ENCODE measurements at regions not wholly inside any gene's neighbourhood (a gene's known extent, or its start where the extent isn't known, plus 50 kb on each side); places are given as distances from the start of the nearest gene placed in this dataset.

DNA sequence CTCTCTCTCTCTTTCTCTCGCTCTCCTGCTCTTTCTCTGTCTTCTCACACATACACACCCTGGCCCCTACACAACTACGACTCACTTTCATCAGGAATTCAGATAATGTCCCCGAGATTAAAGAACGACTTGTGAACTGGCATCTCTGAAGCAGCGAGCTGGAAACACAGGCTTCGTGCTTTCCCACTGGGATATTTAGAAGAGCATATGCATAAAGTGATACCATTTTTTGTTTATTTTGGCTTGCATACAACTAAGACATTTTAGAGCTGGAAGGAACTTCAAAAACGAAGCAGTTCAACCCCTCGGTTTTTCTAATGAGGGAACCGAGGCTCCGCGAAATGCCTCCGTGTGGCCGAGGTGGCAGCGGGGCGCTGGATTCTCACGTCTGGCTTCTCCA, 88.6 kb downstream of the ZBTB18 start:
- Histone ChIP-seq H3K36me3 (replicated peaks in 1 of 2; ENCODE audit: control insufficient read depth in 1 of 2, insufficient read depth in 2 of 2, low read length in 2 of 2) (no peaks in the 10 kb centered on the region), H3K27me3 (ENCODE audit: control insufficient read depth in 2 of 2, insufficient read depth in 2 of 2, low read length in 2 of 2) (no peaks in the 10 kb centered on the region), H4K20me1 (ENCODE audit: insufficient read depth, low read length) (no peaks in the 10 kb centered on the region), H3K27ac (ENCODE audit: low read depth in 1 of 2, low read length in 2 of 2) (no peak overlapping the region), H3K79me2 (ENCODE audit: insufficient read depth, low read length) (no peaks in the 10 kb centered on the region), H3K9ac (ENCODE audit: insufficient read depth, low read length, poor library complexity, severe bottlenecking) (no peak overlapping the region), H3K4me3 (replicated peaks in 1 of 3; ENCODE audit: low read depth in 2 of 3, low read length in 3 of 3) (no peak overlapping the region), H3K9me3 (replicated peaks in 1 of 2; ENCODE audit: control insufficient read depth in 1 of 2, insufficient read depth in 1 of 2, low read length in 2 of 2) (no peaks in the 10 kb centered on the region), H3K4me1 (ENCODE audit: control insufficient read depth in 1 of 2, insufficient read depth in 2 of 2, low read length in 2 of 2) (peaks cover 0 to 10% of the 10 kb centered on the region in 2 donors), H3K4me2 (replicated peaks; ENCODE audit: extremely low read depth, low read length, poor library complexity, severe bottlenecking) (no peak overlapping the region), H2AFZ (ENCODE audit: insufficient read depth, low read depth, low read length, poor library complexity, severe bottlenecking) (no peak overlapping the region)
- H3K4me3 Mint-ChIP-seq, result no peak overlapping the region
- H3K27ac Mint-ChIP-seq, result no peak overlapping the region
- TF ChIP-seq, protein P1, sequence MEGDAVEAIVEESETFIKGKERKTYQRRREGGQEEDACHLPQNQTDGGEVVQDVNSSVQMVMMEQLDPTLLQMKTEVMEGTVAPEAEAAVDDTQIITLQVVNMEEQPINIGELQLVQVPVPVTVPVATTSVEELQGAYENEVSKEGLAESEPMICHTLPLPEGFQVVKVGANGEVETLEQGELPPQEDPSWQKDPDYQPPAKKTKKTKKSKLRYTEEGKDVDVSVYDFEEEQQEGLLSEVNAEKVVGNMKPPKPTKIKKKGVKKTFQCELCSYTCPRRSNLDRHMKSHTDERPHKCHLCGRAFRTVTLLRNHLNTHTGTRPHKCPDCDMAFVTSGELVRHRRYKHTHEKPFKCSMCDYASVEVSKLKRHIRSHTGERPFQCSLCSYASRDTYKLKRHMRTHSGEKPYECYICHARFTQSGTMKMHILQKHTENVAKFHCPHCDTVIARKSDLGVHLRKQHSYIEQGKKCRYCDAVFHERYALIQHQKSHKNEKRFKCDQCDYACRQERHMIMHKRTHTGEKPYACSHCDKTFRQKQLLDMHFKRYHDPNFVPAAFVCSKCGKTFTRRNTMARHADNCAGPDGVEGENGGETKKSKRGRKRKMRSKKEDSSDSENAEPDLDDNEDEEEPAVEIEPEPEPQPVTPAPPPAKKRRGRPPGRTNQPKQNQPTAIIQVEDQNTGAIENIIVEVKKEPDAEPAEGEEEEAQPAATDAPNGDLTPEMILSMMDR (IDR thresholded peaks at IDR 0.05), result no peak
- WGBS (ENCODE audit: insufficient coverage), result 96% methylated on average over 13 of the region's 16 CpGs
- H3K9me3 Mint-ChIP-seq, result peaks cover 0 to 2% (median 0%) of the 10 kb centered on the region in 7 donors
- H3K27me3 Mint-ChIP-seq (ENCODE audit: low read depth in 3 of 3), result peaks cover 0 to 12% (median 9%) of the 10 kb centered on the region in 3 donors
- H3K4me1 Mint-ChIP-seq, result peaks cover 13% of the 10 kb centered on the region
- no peak for DNase-seq
- intact Hi-C loops (cut with micrococcal nuclease), result no loop called here
- H3K36me3 Mint-ChIP-seq, result no peaks in the 10 kb centered on the region

DNA sequence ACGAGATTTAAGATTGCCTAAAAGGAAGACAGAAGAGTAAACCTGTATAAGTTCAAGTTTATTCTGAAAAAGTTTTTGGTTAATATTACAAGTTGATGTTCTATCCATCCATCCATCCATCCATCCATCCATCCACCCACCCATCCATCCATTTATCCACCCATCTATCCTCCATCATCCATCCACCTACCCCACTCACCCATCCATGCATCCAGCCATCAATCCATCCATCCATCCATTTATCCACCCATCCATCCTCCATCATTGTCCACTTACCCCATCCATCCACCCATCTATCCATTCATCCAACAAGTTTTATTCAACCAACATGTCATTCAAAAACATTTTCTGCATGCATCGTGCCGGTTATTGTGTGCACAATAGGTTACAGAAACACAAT, 89.3 kb downstream of the ZBTB18 start:
- no peak for DNase-seq
- no peaks in the 10 kb centered on the region for H4K20me1 ChIP-seq (ENCODE audit: insufficient read depth, low read length)
- intact Hi-C loops (cut with micrococcal nuclease), result no loop called here
- Mint-ChIP-seq H3K27ac (no peak overlapping the region), H3K36me3 (no peaks in the 10 kb centered on the region), H3K9me3 (peaks cover 0 to 2% (median 0%) of the 10 kb centered on the region in 7 donors), H3K4me3 (peak overlapping the region in 1 of 2 donors; percentile 11), H3K4me1 (peaks cover 13% of the 10 kb centered on the region), H3K27me3 (ENCODE audit: low read depth in 3 of 3) (peaks cover 2 to 12% (median 9%) of the 10 kb centered on the region in 3 donors)
- peaks cover 0 to 10% of the 10 kb centered on the region in 2 donors for H3K4me1 ChIP-seq (ENCODE audit: control insufficient read depth in 1 of 2, insufficient read depth in 2 of 2, low read length in 2 of 2)
- no peak overlapping the region for H2AFZ ChIP-seq (ENCODE audit: insufficient read depth, low read depth, low read length, poor library complexity, severe bottlenecking)
- H3K36me3 ChIP-seq (replicated peaks in 1 of 2; ENCODE audit: control insufficient read depth in 1 of 2, insufficient read depth in 2 of 2, low read length in 2 of 2), result no peaks in the 10 kb centered on the region
- no peaks in the 10 kb centered on the region for H3K27me3 ChIP-seq (ENCODE audit: control insufficient read depth in 2 of 2, insufficient read depth in 2 of 2, low read length in 2 of 2)
- no peak overlapping the region for H3K4me3 ChIP-seq (replicated peaks in 1 of 3; ENCODE audit: low read depth in 2 of 3, low read length in 3 of 3)
- no peak overlapping the region for H3K4me2 ChIP-seq (replicated peaks; ENCODE audit: extremely low read depth, low read length, poor library complexity, severe bottlenecking)
- TF ChIP-seq, protein P1 (IDR thresholded peaks at IDR 0.05), result no peak
- H3K79me2 ChIP-seq (ENCODE audit: insufficient read depth, low read length), result no peaks in the 10 kb centered on the region
- no peak overlapping the region for H3K9ac ChIP-seq (ENCODE audit: insufficient read depth, low read length, poor library complexity, severe bottlenecking)
- H3K9me3 ChIP-seq (replicated peaks in 1 of 2; ENCODE audit: control insufficient read depth in 1 of 2, insufficient read depth in 1 of 2, low read length in 2 of 2), result no peaks in the 10 kb centered on the region
- WGBS (ENCODE audit: insufficient coverage), result no CpG with 5 or more reads among the region's 3 CpGs
- no peak overlapping the region for H3K27ac ChIP-seq (ENCODE audit: low read depth in 1 of 2, low read length in 2 of 2)

Measured in CD14-positive monocyte (primary cell).